OCI-LY1 (cell line): ENCODE measurements at regions not wholly inside any gene's neighbourhood (a gene's known extent, or its start where the extent isn't known, plus 50 kb on each side); places are given as distances from the start of the nearest gene placed in this dataset.

Experiments used
- H2AFZ ChIP-seq: fragments of 200-600 bp; sonication (generic), shearing (Covaris generic); 2 replicates; pipeline ENCODE4 v1.6.0; 2014; ENCODE audit warnings: antibody characterized with exemption, mild to moderate bottlenecking, low read length
- H3F3A ChIP-seq: fragments of 200-600 bp; sonication (generic), shearing (Covaris generic); 2 replicates; pipeline ENCODE4 v1.6.0; 2014; ENCODE audit warnings: mild to moderate bottlenecking, antibody characterized with exemption, low read length, moderate library complexity; ENCODE audit not compliant: insufficient read depth
- H3K27ac ChIP-seq: fragments of 200-600 bp; sonication (generic); 2 replicates; pipeline ENCODE4 v1.5.1; 2014; ENCODE audit warnings: low read length, mixed run types, mild to moderate bottlenecking, low read depth; ENCODE audit not compliant: poor library complexity, severe bottlenecking
- H3K27me3 ChIP-seq: fragments of 200-600 bp; sonication (generic); 2 replicates; pipeline ENCODE4 v1.6.0; 2014; ENCODE audit warnings: antibody characterized with exemption, mild to moderate bottlenecking, low read length, moderate library complexity; ENCODE audit not compliant: insufficient read depth
- H3K36me3 ChIP-seq: fragments of 200-600 bp; sonication (generic); 2 replicates; pipeline ENCODE4 v1.6.1; 2014; ENCODE audit warnings: mild to moderate bottlenecking, antibody characterized with exemption, low read length, moderate library complexity, mixed read lengths; ENCODE audit not compliant: insufficient read depth
- H3K4me1 ChIP-seq: fragments of 200-600 bp; sonication (generic); 2 replicates; pipeline ENCODE4 v1.5.1; 2014; ENCODE audit warnings: mild to moderate bottlenecking, low read length, moderate library complexity; ENCODE audit not compliant: insufficient read depth, severe bottlenecking
- H3K4me2 ChIP-seq: fragments of 200-600 bp; sonication (generic), shearing (Covaris generic); 2 replicates; pipeline ENCODE4 v1.6.1; 2014; ENCODE audit warnings: low read length
- H3K4me3 ChIP-seq: fragments of 200-600 bp; sonication (generic); 2 replicates; pipeline ENCODE4 v1.5.1; 2014; ENCODE audit warnings: low read length, low read depth, mild to moderate bottlenecking, mixed read lengths; ENCODE audit not compliant: poor library complexity, severe bottlenecking
- H3K79me2 ChIP-seq: fragments of 200-600 bp; shearing (Covaris generic); 2 replicates; pipeline ENCODE4 v1.6.1; 2016; ENCODE audit warnings: mixed run types, low read length, mixed read lengths; ENCODE audit not compliant: insufficient read depth
- H3K9ac ChIP-seq: fragments of 200-600 bp; sonication (generic), shearing (Covaris generic); 2 replicates; pipeline ENCODE4 v1.6.1; 2014; ENCODE audit warnings: mild to moderate bottlenecking, low read length, mixed read lengths
- H3K9me2 ChIP-seq: fragments of 200-600 bp; sonication (generic), shearing (Covaris generic); 2 replicates; pipeline ENCODE4 v1.6.1; 2014; ENCODE audit warnings: low read depth, mild to moderate bottlenecking, low read length, mixed read lengths
- H3K9me3 ChIP-seq: fragments of 200-600 bp; shearing (Covaris generic); 2 replicates; pipeline ENCODE4 v1.6.1; 2014; ENCODE audit warnings: low read length, mixed read lengths
- H4K20me1 ChIP-seq: fragments of 200-600 bp; sonication (generic), shearing (Covaris generic); 2 replicates; pipeline ENCODE4 v1.6.0; 2016; ENCODE audit warnings: mild to moderate bottlenecking, low read length; ENCODE audit not compliant: insufficient read depth
- CTCF ChIP-seq: fragments of 200-600 bp; sonication (generic), shearing (Covaris generic); IDR thresholded peaks from 2 replicates; pipeline ENCODE4 v1.5.1; 2017; ENCODE audit warnings: mild to moderate bottlenecking, antibody characterized with exemption, low read length, moderate library complexity, mixed read lengths
- EZH2 ChIP-seq: fragments of 200-600 bp; sonication (generic), shearing (Covaris generic); IDR thresholded peaks from 2 replicates; pipeline ENCODE4 v1.8.0; 2017; ENCODE audit warnings: borderline replicate concordance, mixed run types, mild to moderate bottlenecking, antibody characterized with exemption, low read length, moderate library complexity, mixed read lengths

- no peaks in the 10 kb centered on the region for H4K20me1 ChIP-seq
- TF ChIP-seq EZH2 (no peak), CTCF (no peak)
- no peak overlapping the region for H2AFZ ChIP-seq
- H3K4me3 ChIP-seq: no peak overlapping the region
- H3K4me2 ChIP-seq: no peak overlapping the region
- H3K4me1 ChIP-seq: no peaks in the 10 kb centered on the region
- H3F3A ChIP-seq: no peaks in the 10 kb centered on the region
- no peaks in the 10 kb centered on the region for H3K9me3 ChIP-seq
- no peaks in the 10 kb centered on the region for H3K79me2 ChIP-seq
- no peaks in the 10 kb centered on the region for H3K9me2 ChIP-seq
- H3K36me3 ChIP-seq: no peaks in the 10 kb centered on the region
- H3K9ac ChIP-seq: no peak overlapping the region
- H3K27ac ChIP-seq: no peak overlapping the region
- no peaks in the 10 kb centered on the region for H3K27me3 ChIP-seq
Measured at GRCh38 chr10:36946598-36946997, 178.8 kb upstream of the ANKRD30A start.

- Histone ChIP-seq H3K4me1 (no peaks in the 10 kb centered on the region), H3K4me2 (no peak overlapping the region), H3K36me3 (no peaks in the 10 kb centered on the region), H3K79me2 (no peaks in the 10 kb centered on the region), H3K4me3 (no peak overlapping the region), H3K27me3 (no peaks in the 10 kb centered on the region), H3K9me2 (no peaks in the 10 kb centered on the region), H3K27ac (no peak overlapping the region), H2AFZ (no peak overlapping the region), H4K20me1 (no peaks in the 10 kb centered on the region), H3K9ac (no peak overlapping the region), H3F3A (no peaks in the 10 kb centered on the region), H3K9me3 (no peaks in the 10 kb centered on the region)
- TF ChIP-seq CTCF (no peak), EZH2 (no peak)
Measured at GRCh38 chr10:36943544-36943943, 181.9 kb upstream of the ANKRD30A start.

GRCh38 chr10:36942616-36943015 is 182.8 kb upstream of the ANKRD30A start:
- H3K27me3 ChIP-seq: no peaks in the 10 kb centered on the region
- H4K20me1 ChIP-seq: no peaks in the 10 kb centered on the region
- no peak overlapping the region for H3K4me2 ChIP-seq
- H3K27ac ChIP-seq: no peak overlapping the region
- no peak overlapping the region for H2AFZ ChIP-seq
- TF ChIP-seq CTCF (no peak), EZH2 (no peak)
- H3K4me3 ChIP-seq: no peak overlapping the region
- no peak overlapping the region for H3K9ac ChIP-seq
- H3F3A ChIP-seq: no peaks in the 10 kb centered on the region
- no peaks in the 10 kb centered on the region for H3K9me3 ChIP-seq
- H3K79me2 ChIP-seq: no peaks in the 10 kb centered on the region
- no peaks in the 10 kb centered on the region for H3K4me1 ChIP-seq
- H3K9me2 ChIP-seq: no peaks in the 10 kb centered on the region
- no peaks in the 10 kb centered on the region for H3K36me3 ChIP-seq
